HuH-7 (cell line): ENCODE measurements at regions not wholly inside any gene's neighbourhood (a gene's known extent, or its start where the extent isn't known, plus 50 kb on each side); places are given as distances from the start of the nearest gene placed in this dataset.
"Not testable (repeated sequence)": the region's sequence is repeated elsewhere in the genome, so short reads cannot be mapped to it uniquely, and the experiment has no call there.

Experiments
- DNase-seq: peaks from one replicate; pipeline ENCODE4 v3.0.0; 2011; ENCODE audit warnings: low spot score

- DNase-seq, result no peak
Measured at GRCh38 chr4:106869551-106869950, 166.6 kb downstream of the DKK2 start.

- no peak for DNase-seq
Measured at GRCh38 chr4:106868381-106869035, 167.6 kb downstream of the DKK2 start.

- no peak for DNase-seq
Measured at GRCh38 chr4:106864231-106864630, 171.9 kb downstream of the DKK2 start.

GRCh38 chr4:106854569-106855351 is 181.4 kb downstream of the DKK2 start:
- no peak for DNase-seq

GRCh38 chr4:106852426-106852825 is 183.7 kb downstream of the DKK2 start:
- DNase-seq, result no peak

- no peak for DNase-seq
Measured at GRCh38 chr4:106851726-106852125, 184.4 kb downstream of the DKK2 start.

GRCh38 chr4:106850691-106851090 is 185.4 kb downstream of the DKK2 start:
- no peak for DNase-seq

GRCh38 chr4:106835919-106836318 is 200.2 kb downstream of the DKK2 start:
- DNase-seq, result no peak

- no peak for DNase-seq
Measured at GRCh38 chr4:106830879-106831278, 205.2 kb downstream of the DKK2 start.

- DNase-seq, result no peak
Measured at GRCh38 chr4:106818764-106819163, 217.3 kb downstream of the DKK2 start.

- no peak for DNase-seq
Measured at GRCh38 chr4:106816496-106816895, 219.6 kb downstream of the DKK2 start.

GRCh38 chr4:106810122-106810521 is 226.0 kb downstream of the DKK2 start:
- DNase-seq, result no peak

- peak; percentile 8 for DNase-seq
Measured at GRCh38 chr4:106809076-106809475, 227.0 kb downstream of the DKK2 start.

- no peak for DNase-seq
Measured at GRCh38 chr4:106806158-106806797, 229.8 kb downstream of the DKK2 start.

GRCh38 chr4:106803083-106803482 is 233.0 kb downstream of the DKK2 start:
- DNase-seq, result no peak

GRCh38 chr4:106801386-106801785 is 234.7 kb downstream of the DKK2 start:
- no peak for DNase-seq

- DNase-seq, result no peak
Measured at GRCh38 chr4:106796876-106797275, 239.2 kb downstream of the DKK2 start.

GRCh38 chr4:106795326-106795725 is 240.8 kb downstream of the DKK2 start:
- no peak for DNase-seq

GRCh38 chr4:106793933-106794332 is 242.2 kb downstream of the DKK2 start:
- DNase-seq, result no peak

- DNase-seq, result peak; percentile 0
Measured at GRCh38 chr4:106775636-106776035, 260.5 kb downstream of the DKK2 start.

- DNase-seq, result not testable (repeated sequence)
Measured at GRCh38 chr4:106774055-106774454, 262.1 kb downstream of the DKK2 start.

GRCh38 chr4:106773076-106773905 is 262.8 kb downstream of the DKK2 start:
- no peak for DNase-seq
